ENCODE measurements at regions not wholly inside any gene's neighbourhood (a gene's known extent, or its start where the extent isn't known, plus 50 kb on each side); places are given as distances from the start of the nearest gene placed in this dataset.
"Not testable (repeated sequence)": the region's sequence is repeated elsewhere in the genome, so short reads cannot be mapped to it uniquely, and the experiment has no call there.

DNA sequence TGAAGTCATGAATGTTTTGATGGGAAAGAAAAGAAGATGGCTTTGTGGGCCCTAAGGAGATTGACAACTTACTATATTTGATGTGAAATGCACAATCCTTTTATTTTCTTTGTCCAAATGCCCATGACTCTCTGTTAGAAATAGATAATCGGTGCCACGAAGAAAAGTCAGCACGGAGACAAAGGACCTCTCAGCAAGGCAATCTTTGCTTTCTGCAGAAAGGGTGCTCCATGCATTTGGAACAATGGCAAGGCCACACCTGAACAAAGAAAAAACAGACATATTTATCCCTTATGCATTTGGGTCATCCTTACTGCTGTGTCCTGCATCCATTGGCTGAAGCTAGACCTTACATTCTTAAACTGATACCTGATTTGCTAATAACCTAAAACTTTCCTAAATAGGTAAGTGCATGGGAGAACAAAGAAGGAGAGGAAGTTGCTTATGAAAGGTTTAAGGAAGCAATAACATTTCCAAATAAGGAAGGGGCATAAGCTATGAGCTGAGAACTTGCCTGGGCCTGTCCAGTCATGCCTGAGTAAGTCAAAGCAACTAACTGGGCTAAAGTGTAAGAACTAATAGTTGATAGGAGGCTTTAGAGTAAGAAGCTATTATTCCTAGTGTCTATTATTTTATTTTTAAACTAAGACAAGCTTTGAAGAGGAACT, 158.0 kb upstream of the LMNTD1 start:
- not testable (repeated sequence) for TF ChIP-seq FOXA1 (IDR thresholded peaks at IDR 0.05); SP1 (IDR thresholded peaks at IDR 0.05); EGR1 (IDR thresholded peaks at IDR 0.05; ENCODE audit: low read depth in 2 of 2); RAD21 (IDR thresholded peaks at IDR 0.05); RXRA (IDR thresholded peaks at IDR 0.05); YY1 (IDR thresholded peaks at IDR 0.05); TAF1 (conservative IDR thresholded peaks at IDR 0.05)
- TF ChIP-seq, protein P1, sequence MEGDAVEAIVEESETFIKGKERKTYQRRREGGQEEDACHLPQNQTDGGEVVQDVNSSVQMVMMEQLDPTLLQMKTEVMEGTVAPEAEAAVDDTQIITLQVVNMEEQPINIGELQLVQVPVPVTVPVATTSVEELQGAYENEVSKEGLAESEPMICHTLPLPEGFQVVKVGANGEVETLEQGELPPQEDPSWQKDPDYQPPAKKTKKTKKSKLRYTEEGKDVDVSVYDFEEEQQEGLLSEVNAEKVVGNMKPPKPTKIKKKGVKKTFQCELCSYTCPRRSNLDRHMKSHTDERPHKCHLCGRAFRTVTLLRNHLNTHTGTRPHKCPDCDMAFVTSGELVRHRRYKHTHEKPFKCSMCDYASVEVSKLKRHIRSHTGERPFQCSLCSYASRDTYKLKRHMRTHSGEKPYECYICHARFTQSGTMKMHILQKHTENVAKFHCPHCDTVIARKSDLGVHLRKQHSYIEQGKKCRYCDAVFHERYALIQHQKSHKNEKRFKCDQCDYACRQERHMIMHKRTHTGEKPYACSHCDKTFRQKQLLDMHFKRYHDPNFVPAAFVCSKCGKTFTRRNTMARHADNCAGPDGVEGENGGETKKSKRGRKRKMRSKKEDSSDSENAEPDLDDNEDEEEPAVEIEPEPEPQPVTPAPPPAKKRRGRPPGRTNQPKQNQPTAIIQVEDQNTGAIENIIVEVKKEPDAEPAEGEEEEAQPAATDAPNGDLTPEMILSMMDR (IDR thresholded peaks at IDR 0.05; ENCODE audit: low read depth, low read length, missing input control), result not testable (repeated sequence)

Data from liver (tissue), 3 donors.